ENCODE measurements at regions not wholly inside any gene's neighbourhood (a gene's known extent, or its start where the extent isn't known, plus 50 kb on each side); places are given as distances from the start of the nearest gene placed in this dataset.

DNA sequence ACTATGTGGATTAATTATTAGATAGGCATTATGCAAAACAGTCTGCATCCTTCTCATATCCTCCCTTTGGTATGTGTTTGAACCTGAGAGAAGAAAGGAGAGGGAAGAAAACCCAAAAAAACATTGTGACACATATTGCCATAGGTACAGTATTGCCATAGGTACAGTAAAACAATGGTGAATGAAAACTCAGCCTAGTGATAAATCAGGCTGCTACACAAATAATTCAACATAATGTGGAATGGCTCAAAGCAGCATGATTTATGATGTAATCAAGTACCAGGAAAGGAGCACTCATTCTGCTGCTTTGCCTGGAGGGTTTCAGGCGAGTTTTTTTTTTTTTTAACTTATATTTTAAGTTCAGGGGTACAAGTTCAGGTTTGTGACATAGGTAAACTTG is 213.9 kb upstream of the LYPLAL1 start:
- no peak for TF ChIP-seq POLR2AphosphoS5 (IDR thresholded peaks at IDR 0.05; ENCODE audit: borderline replicate concordance, low read depth, low read length)
- TF ChIP-seq EZH2 (IDR thresholded peaks at IDR 0.05), result no peak
